ENCODE measurements at regions not wholly inside any gene's neighbourhood (a gene's known extent, or its start where the extent isn't known, plus 50 kb on each side); places are given as distances from the start of the nearest gene placed in this dataset.

GRCh38 chr15:70493787-70494516 is 269.4 kb downstream of the UACA start:
- H3K27ac ChIP-seq = peak overlapping the region in 1 of 2 donors; percentile 77
- intact Hi-C loops (cut with DNase I; ENCODE audit: low total_unique reads) = no loop called here
- TF ChIP-seq POLR2A (IDR thresholded peaks at IDR 0.05) = no peak
- no peak for TF ChIP-seq CTCF (IDR thresholded peaks at IDR 0.05)
- DNase-seq = no peak
- no peaks in the 10 kb centered on the region for H3K27me3 ChIP-seq
- H3K4me3 ChIP-seq = no peak overlapping the region
- no peaks in the 10 kb centered on the region for H3K36me3 ChIP-seq
- H3K9me3 ChIP-seq = no peaks in the 10 kb centered on the region
- H3K4me1 ChIP-seq = peaks cover 0 to 6% of the 10 kb centered on the region in 2 donors

GRCh38 chr15:70493376-70493775 is 270.0 kb downstream of the UACA start:
- Histone ChIP-seq H3K4me1 (peaks cover 0 to 6% of the 10 kb centered on the region in 2 donors), H3K27ac (no peak overlapping the region), H3K4me3 (no peak overlapping the region), H3K36me3 (no peaks in the 10 kb centered on the region), H3K27me3 (no peaks in the 10 kb centered on the region), H3K9me3 (no peaks in the 10 kb centered on the region)
- intact Hi-C loops (cut with DNase I; ENCODE audit: low total_unique reads) = no loop called here
- DNase-seq = no peak
- no peak for TF ChIP-seq CTCF (IDR thresholded peaks at IDR 0.05)
- no peak for TF ChIP-seq POLR2A (IDR thresholded peaks at IDR 0.05)

- TF ChIP-seq POLR2A (IDR thresholded peaks at IDR 0.05) (no peak), CTCF (IDR thresholded peaks at IDR 0.05) (no peak)
- intact Hi-C loops (cut with DNase I; ENCODE audit: low total_unique reads) = no loop called here
- Histone ChIP-seq H3K4me1 (peaks cover 0 to 6% of the 10 kb centered on the region in 2 donors), H3K27me3 (no peaks in the 10 kb centered on the region), H3K9me3 (no peaks in the 10 kb centered on the region), H3K27ac (no peak overlapping the region), H3K4me3 (no peak overlapping the region), H3K36me3 (no peaks in the 10 kb centered on the region)
- DNase-seq = no peak
Measured at GRCh38 chr15:70492240-70493177, 270.8 kb downstream of the UACA start.

- Histone ChIP-seq H3K27me3 (no peaks in the 10 kb centered on the region), H3K36me3 (no peaks in the 10 kb centered on the region), H3K4me1 (peaks cover 0 to 6% of the 10 kb centered on the region in 2 donors), H3K9me3 (no peaks in the 10 kb centered on the region), H3K4me3 (no peak overlapping the region), H3K27ac (no peak overlapping the region)
- DNase-seq = no peak
- TF ChIP-seq CTCF (IDR thresholded peaks at IDR 0.05) (no peak), POLR2A (IDR thresholded peaks at IDR 0.05) (no peak)
- intact Hi-C loops (cut with DNase I; ENCODE audit: low total_unique reads) = no loop called here
Measured at GRCh38 chr15:70491641-70492040, 271.7 kb downstream of the UACA start.

- TF ChIP-seq POLR2A (IDR thresholded peaks at IDR 0.05) (no peak), CTCF (IDR thresholded peaks at IDR 0.05) (no peak)
- DNase-seq = no peak
- intact Hi-C loops (cut with DNase I; ENCODE audit: low total_unique reads) = no loop called here
- no peaks in the 10 kb centered on the region for H3K9me3 ChIP-seq
- H3K36me3 ChIP-seq = no peaks in the 10 kb centered on the region
- H3K27ac ChIP-seq = no peak overlapping the region
- H3K4me1 ChIP-seq = peaks cover 0 to 6% of the 10 kb centered on the region in 2 donors
- no peak overlapping the region for H3K4me3 ChIP-seq
- H3K27me3 ChIP-seq = no peaks in the 10 kb centered on the region
Measured at GRCh38 chr15:70491201-70491621, 272.1 kb downstream of the UACA start.
